HepG2 (cell line): ENCODE measurements at regions not wholly inside any gene's neighbourhood (a gene's known extent, or its start where the extent isn't known, plus 50 kb on each side); places are given as distances from the start of the nearest gene placed in this dataset.

ENCODE experiments used
- ATAC-seq: fragments of 200-7000 bp; cut with Tn5 transposase; 3 replicates; pipeline ENCODE4 v1.9.1; 2020; ENCODE audit warnings: mild to moderate bottlenecking, moderate library complexity
- BruUV-seq: library from RNA; stranded (reverse); fragments of 400-500 nt; replicated peaks from 2 replicates; lab custom pipeline; 2021; lab: Mats Ljungman, UMichigan
- CTCF ChIA-PET: fragments of 300-600 bp; formaldehyde crosslinking; extraction: SDS; loops from one replicate; lab custom pipeline; 2021; ENCODE audit warnings: low total read pairs, inconsistent platforms, low intra/inter-chr PET ratio; lab: Yijun Ruan, JAX
- POLR2A ChIA-PET: fragments of 350-600 bp; sonication (Branson Sonifier 250); formaldehyde crosslinking; loops from one replicate; lab custom pipeline; 2020; ENCODE audit warnings: antibody characterized with exemption, inconsistent platforms; lab: Yijun Ruan, JAX
- DNase-seq: peaks from one replicate; pipeline ENCODE4 v3.0.0-alpha.2; 2015; ENCODE audit warnings: low spot score
- FAIRE-seq: peaks from 3 replicates; lab custom pipeline; 2011; peaks lifted over from hg19 to GRCh38; lab: Jason Lieb, UNC
- H2AFZ ChIP-seq: one replicate; pipeline ENCODE4 v1.6.1; 2011; ENCODE audit warnings: low read length, inconsistent platforms
- H3K27ac ChIP-seq: fragments of 300-600 bp; 3 replicates; pipeline ENCODE4 v1.8.0; 2011; ENCODE audit warnings: mixed run types, mild to moderate bottlenecking, mixed read lengths, low read length, inconsistent platforms; ENCODE audit not compliant: insufficient read depth; ENCODE audit errors: extremely low read length
- H3K27me3 ChIP-seq, 2 experiments: fragments of 200-600 bp in 1 of 2; 2 replicates in 1 of 2; 3 replicates in 1 of 2; pipeline versions ENCODE4 v1.6.0 to v1.8.0; 2011; ENCODE audit warnings: low read length in 2 of 2, mild to moderate bottlenecking in 2 of 2, moderate library complexity in 2 of 2, inconsistent platforms in 1 of 2; ENCODE audit not compliant: insufficient read depth in 2 of 2, control insufficient read depth in 1 of 2
- H3K36me3 ChIP-seq, 2 experiments: fragments of 200-600 bp in 1 of 2; replicated peaks in 1 of 2; 2 replicates in 1 of 2; 3 replicates in 1 of 2; pipeline versions ENCODE4 v1.5.1 to v1.8.0; 2011; ENCODE audit warnings: low read length in 2 of 2, inconsistent platforms in 1 of 2; ENCODE audit not compliant: insufficient read depth in 2 of 2, control insufficient read depth in 1 of 2
- H3K4me1 ChIP-seq: 2 replicates; pipeline ENCODE4 v1.5.1; 2012; ENCODE audit warnings: low read length, inconsistent platforms; ENCODE audit not compliant: insufficient read depth
- H3K4me2 ChIP-seq: 2 replicates; pipeline ENCODE4 v1.6.0; 2011; ENCODE audit warnings: low read depth, low read length, inconsistent platforms
- H3K4me3 ChIP-seq, 3 experiments: fragments of 200-600 bp in 1 of 3; sonication (generic), shearing (Covaris generic) in 1 of 3; replicated peaks in 1 of 3; 2 replicates each; pipeline ENCODE4 v1.5.1; 2011 to 2016; ENCODE audit warnings: low read length in 3 of 3, inconsistent platforms in 2 of 3, low read depth in 2 of 3, mild to moderate bottlenecking in 2 of 3, control low read depth in 1 of 3, mixed read lengths in 1 of 3; ENCODE audit not compliant: insufficient read depth in 1 of 3
- H3K79me2 ChIP-seq: one replicate; pipeline ENCODE4 v1.6.1; 2011; ENCODE audit warnings: low read length, inconsistent platforms; ENCODE audit not compliant: insufficient read depth
- H3K9ac ChIP-seq: 2 replicates; pipeline ENCODE4 v1.6.0; 2011; ENCODE audit warnings: mild to moderate bottlenecking, low read depth, low read length, inconsistent platforms; ENCODE audit not compliant: insufficient read depth
- H3K9me3 ChIP-seq: 2 replicates; pipeline ENCODE4 v1.5.1; 2012; ENCODE audit warnings: mild to moderate bottlenecking, low read length
- H4K20me1 ChIP-seq: 2 replicates; pipeline ENCODE4 v1.6.0; 2011; ENCODE audit warnings: inconsistent platforms, mild to moderate bottlenecking, low read length, moderate library complexity; ENCODE audit not compliant: insufficient read depth
- BRCA1 ChIP-seq: sonication (generic); formaldehyde crosslinking; IDR thresholded peaks from 2 replicates; pipeline ENCODE4 v1.4.0; 2020; ENCODE audit warnings: missing genetic modification reagents
- GABPB1 ChIP-seq: IDR thresholded peaks from 2 replicates; pipeline ENCODE4 v1.6.1; 2016; ENCODE audit warnings: mild to moderate bottlenecking, missing genetic modification reagents, moderate library complexity, missing compliant biosample characterization
- HOXA5 ChIP-seq: sonication (generic); formaldehyde crosslinking; IDR thresholded peaks from 2 replicates; pipeline ENCODE4 v1.4.0; 2020; ENCODE audit warnings: missing genetic modification reagents
- MAFF ChIP-seq: IDR thresholded peaks from 2 replicates; pipeline ENCODE4 v1.6.1; 2011; ENCODE audit warnings: low read depth, low read length, improper control_type of control experiment
- MAFK ChIP-seq, 2 experiments: IDR thresholded peaks in 1 of 2; conservative IDR thresholded peaks in 1 of 2; 2 replicates each; pipeline ENCODE4 v1.6.1; 2011; ENCODE audit warnings: improper control_type of control experiment in 2 of 2, low read length in 2 of 2
- POLR2AphosphoS2 ChIP-seq: IDR thresholded peaks from 2 replicates; pipeline ENCODE4 v1.6.1; 2011; ENCODE audit warnings: low read depth, low read length, improper control_type of control experiment
- SOX13 ChIP-seq, 3 experiments: fragments of 450-650 bp in 1 of 3; sonication (generic) in 1 of 3; formaldehyde crosslinking in 1 of 3; IDR thresholded peaks in 2 of 3; conservative IDR thresholded peaks in 1 of 3; 2 replicates each; pipeline versions ENCODE4 v1.5.0 to v1.6.1; 2016 to 2020; ENCODE audit warnings: antibody characterized with exemption in 1 of 3, mild to moderate bottlenecking in 1 of 3, missing compliant biosample characterization in 1 of 3, missing genetic modification reagents in 1 of 3, moderate library complexity in 1 of 3
- ZNF530 ChIP-seq: sonication (generic); formaldehyde crosslinking; IDR thresholded peaks from 2 replicates; pipeline ENCODE4 v1.5.0; 2020; ENCODE audit warnings: low read depth, mild to moderate bottlenecking, missing genetic modification reagents
- ZNF816 ChIP-seq: sonication (generic); formaldehyde crosslinking; IDR thresholded peaks from 2 replicates; pipeline ENCODE4 v1.8.0; 2022; ENCODE audit warnings: missing genetic modification reagents, mild to moderate bottlenecking, borderline replicate concordance
- WGBS: methylation state at CpG from one replicate; pipeline ENCODE4 v1.1.6; 2017; ENCODE audit warnings: low lambda C conversion rate; 5-methylcytosine and 5-hydroxymethylcytosine counted together
- in situ Hi-C: cut with HindIII; loops from 2 replicates; pipeline ENCODE4 v1.10.0; 2017; ENCODE audit warnings: low pct_unique_long_range_greater_than_20kb; ENCODE audit not compliant: extremely low pct_ligation_motif_present
- intact Hi-C: fragments of 100-400 bp; cut with micrococcal nuclease; formaldehyde crosslinking; loops from one replicate; pipeline ENCODE4 v1.10.0; 2022; ENCODE audit not compliant: unreplicated experiment
- TF ChIP-seq, protein P1 (sequence below): sonication (generic); formaldehyde crosslinking; IDR thresholded peaks from 2 replicates; pipeline ENCODE4 v1.4.0; 2020; ENCODE audit warnings: mild to moderate bottlenecking, missing genetic modification reagents
- TF ChIP-seq, protein P2 (sequence below): sonication (generic); formaldehyde crosslinking; IDR thresholded peaks from 2 replicates; pipeline ENCODE4 v1.4.0; 2020; ENCODE audit warnings: mild to moderate bottlenecking, missing genetic modification reagents

DNA sequence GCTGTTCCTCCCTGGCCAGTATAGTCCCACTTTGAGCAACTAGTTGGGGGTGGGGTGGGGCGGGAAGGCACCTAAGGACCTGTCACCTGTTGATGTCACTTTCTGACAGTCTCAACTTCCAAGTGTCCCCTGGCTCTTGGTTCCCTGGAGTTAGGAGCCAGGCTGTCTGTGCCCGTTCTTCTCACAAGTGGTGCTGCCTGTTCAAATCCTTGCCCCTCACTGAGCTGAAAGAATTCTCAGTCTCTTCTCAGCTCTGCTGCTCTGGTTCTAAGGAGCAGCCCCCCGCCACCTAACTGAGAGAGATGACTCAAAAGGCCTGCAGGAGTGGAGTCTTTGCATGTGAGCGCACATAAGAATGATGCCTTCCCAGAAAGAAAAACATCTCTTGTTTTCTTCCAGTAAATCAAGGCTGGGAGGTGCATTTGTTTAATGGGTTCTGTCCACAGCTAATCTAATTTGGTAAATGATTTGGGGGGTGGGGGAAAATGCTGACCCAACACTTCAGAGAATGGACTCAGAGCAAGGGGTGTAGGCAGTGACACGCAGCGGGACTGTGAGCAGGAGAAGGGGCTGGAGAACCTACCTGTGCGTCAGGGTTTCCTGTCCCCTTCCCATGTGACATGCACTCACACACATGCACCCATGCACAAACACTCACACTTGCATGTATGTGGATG, 78.2 kb upstream of the NLRP1 start:
- no peaks in the 10 kb centered on the region for H3K4me1 ChIP-seq
- H4K20me1 ChIP-seq: no peaks in the 10 kb centered on the region
- H3K9me3 ChIP-seq: no peaks in the 10 kb centered on the region
- H2AFZ ChIP-seq: no peak overlapping the region
- intact Hi-C loops: no loop called here
- POLR2A ChIA-PET: no interaction called here
- no peak overlapping the region for H3K27ac ChIP-seq
- H3K4me2 ChIP-seq: no peak overlapping the region
- no peaks in the 10 kb centered on the region for H3K36me3 ChIP-seq
- TF ChIP-seq MAFF (0 out of 2 replicates have a peak, but pooled peaks have one; percentile 13), MAFK (conservative IDR thresholded peaks at IDR 0.05 in 1 of 2, IDR thresholded peaks at IDR 0.05 in 1 of 2; ENCODE audit: low read length in 2 of 2) (peak in 1 of 2 experiments; percentile 41; a peak in 2 of 4 replicates), HOXA5 (CRISPR knock-in tag) (no peak)
- TF ChIP-seq, all 625 proteins: peak for 2
- Histone ChIP-seq H3K79me2 (no peaks in the 10 kb centered on the region), H3K4me3 (no peak overlapping the region), H3K27me3 (peaks cover 2 to 3% of the 10 kb centered on the region in 2 experiments; a peak in 3 of 5 replicates), H3K9ac (no peak overlapping the region)
- WGBS: 50% methylated on average over 5 of the region's 7 CpGs
- CTCF ChIA-PET: no interaction called here
- FAIRE-seq (no peak), ATAC-seq (no peak), DNase-seq (no peak)
- in situ Hi-C loops: no loop called here
- BruUV-seq: no TSS peak

DNA sequence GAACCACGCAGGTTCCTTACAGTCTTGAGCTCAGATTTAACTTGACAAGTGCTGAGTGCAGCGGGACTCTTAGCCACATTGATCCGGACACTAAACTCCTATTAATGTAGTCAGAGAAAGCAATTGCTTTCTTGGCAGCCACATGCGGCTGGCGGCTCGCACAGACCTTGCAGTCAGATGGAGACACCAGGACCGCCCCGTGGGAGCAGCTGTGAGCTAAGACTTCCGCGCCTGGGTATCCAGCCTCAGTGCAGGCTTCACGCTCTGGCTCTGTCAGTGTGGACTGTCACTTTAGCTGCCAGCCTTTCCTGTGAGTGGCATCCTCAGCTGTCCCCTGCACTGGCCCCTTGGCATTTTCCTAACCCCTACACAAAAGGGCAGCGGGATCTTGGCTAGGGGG, 80.9 kb upstream of the NLRP1 start:
- no peak for ATAC-seq
- in situ Hi-C loops: no loop called here
- no peaks in the 10 kb centered on the region for H3K79me2 ChIP-seq
- H3K4me2 ChIP-seq: no peak overlapping the region
- WGBS: 43% methylated on average over 1 of the region's 12 CpGs
- DNase-seq: no peak
- H3K9me3 ChIP-seq: no peaks in the 10 kb centered on the region
- peaks cover 1 to 3% of the 10 kb centered on the region in 2 experiments; a peak in 2 of 5 replicates for H3K27me3 ChIP-seq
- H3K27ac ChIP-seq: no peak overlapping the region
- no peak for FAIRE-seq
- no peak overlapping the region for H3K9ac ChIP-seq
- H3K4me3 ChIP-seq: no peak overlapping the region
- ChIA-PET CTCF (no interaction called here), POLR2A (no interaction called here)
- no peak for TF ChIP-seq SOX13 (IDR thresholded peaks at IDR 0.05)
- no peak for TF ChIP-seq SOX13 (CRISPR knock-in tag; conservative IDR thresholded peaks at IDR 0.05 in 1 of 2, IDR thresholded peaks at IDR 0.05 in 1 of 2)
- no peak for TF ChIP-seq ZNF530 (CRISPR knock-in tag)
- TF ChIP-seq ZNF816: no peak
- no peak for TF ChIP-seq GABPB1 (CRISPR knock-in tag)
- TF ChIP-seq, protein P1, sequence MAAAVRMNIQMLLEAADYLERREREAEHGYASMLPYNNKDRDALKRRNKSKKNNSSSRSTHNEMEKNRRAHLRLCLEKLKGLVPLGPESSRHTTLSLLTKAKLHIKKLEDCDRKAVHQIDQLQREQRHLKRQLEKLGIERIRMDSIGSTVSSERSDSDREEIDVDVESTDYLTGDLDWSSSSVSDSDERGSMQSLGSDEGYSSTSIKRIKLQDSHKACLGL (CRISPR knock-in tag): no peak
- TF ChIP-seq, protein P2, sequence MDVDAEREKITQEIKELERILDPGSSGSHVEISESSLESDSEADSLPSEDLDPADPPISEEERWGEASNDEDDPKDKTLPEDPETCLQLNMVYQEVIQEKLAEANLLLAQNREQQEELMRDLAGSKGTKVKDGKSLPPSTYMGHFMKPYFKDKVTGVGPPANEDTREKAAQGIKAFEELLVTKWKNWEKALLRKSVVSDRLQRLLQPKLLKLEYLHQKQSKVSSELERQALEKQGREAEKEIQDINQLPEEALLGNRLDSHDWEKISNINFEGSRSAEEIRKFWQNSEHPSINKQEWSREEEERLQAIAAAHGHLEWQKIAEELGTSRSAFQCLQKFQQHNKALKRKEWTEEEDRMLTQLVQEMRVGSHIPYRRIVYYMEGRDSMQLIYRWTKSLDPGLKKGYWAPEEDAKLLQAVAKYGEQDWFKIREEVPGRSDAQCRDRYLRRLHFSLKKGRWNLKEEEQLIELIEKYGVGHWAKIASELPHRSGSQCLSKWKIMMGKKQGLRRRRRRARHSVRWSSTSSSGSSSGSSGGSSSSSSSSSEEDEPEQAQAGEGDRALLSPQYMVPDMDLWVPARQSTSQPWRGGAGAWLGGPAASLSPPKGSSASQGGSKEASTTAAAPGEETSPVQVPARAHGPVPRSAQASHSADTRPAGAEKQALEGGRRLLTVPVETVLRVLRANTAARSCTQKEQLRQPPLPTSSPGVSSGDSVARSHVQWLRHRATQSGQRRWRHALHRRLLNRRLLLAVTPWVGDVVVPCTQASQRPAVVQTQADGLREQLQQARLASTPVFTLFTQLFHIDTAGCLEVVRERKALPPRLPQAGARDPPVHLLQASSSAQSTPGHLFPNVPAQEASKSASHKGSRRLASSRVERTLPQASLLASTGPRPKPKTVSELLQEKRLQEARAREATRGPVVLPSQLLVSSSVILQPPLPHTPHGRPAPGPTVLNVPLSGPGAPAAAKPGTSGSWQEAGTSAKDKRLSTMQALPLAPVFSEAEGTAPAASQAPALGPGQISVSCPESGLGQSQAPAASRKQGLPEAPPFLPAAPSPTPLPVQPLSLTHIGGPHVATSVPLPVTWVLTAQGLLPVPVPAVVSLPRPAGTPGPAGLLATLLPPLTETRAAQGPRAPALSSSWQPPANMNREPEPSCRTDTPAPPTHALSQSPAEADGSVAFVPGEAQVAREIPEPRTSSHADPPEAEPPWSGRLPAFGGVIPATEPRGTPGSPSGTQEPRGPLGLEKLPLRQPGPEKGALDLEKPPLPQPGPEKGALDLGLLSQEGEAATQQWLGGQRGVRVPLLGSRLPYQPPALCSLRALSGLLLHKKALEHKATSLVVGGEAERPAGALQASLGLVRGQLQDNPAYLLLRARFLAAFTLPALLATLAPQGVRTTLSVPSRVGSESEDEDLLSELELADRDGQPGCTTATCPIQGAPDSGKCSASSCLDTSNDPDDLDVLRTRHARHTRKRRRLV (CRISPR knock-in tag): no peak
- TF ChIP-seq BRCA1 (CRISPR knock-in tag): no peak
- TF ChIP-seq POLR2AphosphoS2: no peak
- no peaks in the 10 kb centered on the region for H3K36me3 ChIP-seq
- no TSS peak for BruUV-seq
- H4K20me1 ChIP-seq: no peaks in the 10 kb centered on the region
- H3K4me1 ChIP-seq: no peaks in the 10 kb centered on the region
- intact Hi-C loops: no loop called here
- H2AFZ ChIP-seq: no peak overlapping the region
